H1 (cell line): ENCODE measurements at regions not wholly inside any gene's neighbourhood (a gene's known extent, or its start where the extent isn't known, plus 50 kb on each side); places are given as distances from the start of the nearest gene placed in this dataset.

Experiments used
- CTCF ChIA-PET: fragments of 300-600 bp; sonication (Branson Sonifier 250); formaldehyde crosslinking; loops from one replicate; lab custom pipeline; 2021; ENCODE audit not compliant: partially characterized antibody; lab: Charles Lee
- POLR2A ChIA-PET: fragments of 300-600 bp; sonication (Branson Sonifier 250); formaldehyde crosslinking; loops from one replicate; lab custom pipeline; 2021; ENCODE audit warnings: inconsistent platforms; ENCODE audit not compliant: partially characterized antibody; lab: Charles Lee
- DNase-seq, 2 experiments: peaks; one replicate each; pipeline versions ENCODE4 v3.0.0 to v3.0.0-alpha.2; 2010 to 2022; ENCODE audit warnings: low spot score in 2 of 2, low read depth in 1 of 2, mixed read lengths in 1 of 2
- FAIRE-seq: peaks from 2 replicates; lab custom pipeline; 2011; peaks lifted over from hg19 to GRCh38; lab: Jason Lieb, UNC
- H2AFZ ChIP-seq: 2 replicates; pipeline ENCODE4 v1.8.1; 2012; ENCODE audit warnings: low read length, inconsistent platforms
- H2AK5ac ChIP-seq: 2 replicates; pipeline ENCODE4 v1.6.1; 2013; ENCODE audit warnings: low read depth, low read length
- H2BK120ac ChIP-seq: replicated peaks from 2 replicates; pipeline ENCODE3; 2013; ENCODE audit warnings: low read depth, low read length, inconsistent platforms
- H2BK12ac ChIP-seq: 2 replicates; pipeline ENCODE4 v1.6.1; 2013; ENCODE audit warnings: low read depth, low read length
- H2BK15ac ChIP-seq: 2 replicates; pipeline ENCODE4 v1.6.1; 2013; ENCODE audit warnings: low read length
- H2BK20ac ChIP-seq: 2 replicates; pipeline ENCODE4 v1.6.1; 2013; ENCODE audit warnings: low read length
- H2BK5ac ChIP-seq: 2 replicates; pipeline ENCODE4 v1.6.1; 2013; ENCODE audit warnings: low read depth, low read length
- H3K14ac ChIP-seq: 2 replicates; pipeline ENCODE4 v1.6.1; 2013; ENCODE audit warnings: inconsistent platforms; ENCODE audit not compliant: insufficient read length
- H3K18ac ChIP-seq: 2 replicates; pipeline ENCODE4 v1.6.1; 2013; ENCODE audit warnings: low read length; ENCODE audit errors: extremely low read depth
- H3K23ac ChIP-seq: 2 replicates; pipeline ENCODE4 v1.6.1; 2013; ENCODE audit warnings: inconsistent platforms; ENCODE audit not compliant: insufficient read length
- H3K23me2 ChIP-seq: 2 replicates; pipeline ENCODE4 v1.6.1; 2013; ENCODE audit warnings: low read depth, low read length
- H3K27ac ChIP-seq: 2 replicates; pipeline ENCODE4 v1.6.1; 2011; ENCODE audit warnings: low read depth, low read length, inconsistent platforms
- H3K27me3 ChIP-seq, 4 experiments: replicated peaks in 1 of 4; 1 replicate in 1 of 4; 2 replicates in 3 of 4; pipeline versions ENCODE4 v1.6.1 to v1.8.1; 2011 to 2013; ENCODE audit warnings: low read length in 3 of 4, mild to moderate bottlenecking in 3 of 4, inconsistent platforms in 2 of 4, mixed read lengths in 2 of 4, moderate library complexity in 1 of 4; ENCODE audit not compliant: control insufficient read depth in 3 of 4, insufficient read depth in 3 of 4; ENCODE audit errors: extremely low read depth in 1 of 4
- H3K36me3 ChIP-seq, 4 experiments: 2 replicates each; pipeline versions ENCODE4 v1.6.1 to v1.8.1; 2011 to 2013; ENCODE audit warnings: mild to moderate bottlenecking in 4 of 4, low read length in 3 of 4, moderate library complexity in 2 of 4, control low read depth in 1 of 4, inconsistent platforms in 1 of 4; ENCODE audit not compliant: insufficient read depth in 4 of 4, control insufficient read depth in 2 of 4
- H3K4ac ChIP-seq: replicated peaks from 2 replicates; pipeline ENCODE3; 2013; ENCODE audit warnings: low read length, low read depth, mixed read lengths, inconsistent platforms; ENCODE audit not compliant: insufficient read length
- H3K4me1 ChIP-seq, 4 experiments: replicated peaks in 1 of 4; 1 replicate in 1 of 4; 2 replicates in 3 of 4; pipeline versions ENCODE4 v1.6.1 to v1.8.1; 2011 to 2013; ENCODE audit warnings: low read length in 3 of 4, inconsistent platforms in 2 of 4, mixed read lengths in 1 of 4; ENCODE audit not compliant: insufficient read depth in 4 of 4, control insufficient read depth in 3 of 4
- H3K4me2 ChIP-seq, 2 experiments: 2 replicates each; pipeline versions ENCODE4 v1.6.1 to v1.8.1; 2011 to 2013; ENCODE audit warnings: low read depth in 2 of 2, low read length in 2 of 2, control low read depth in 1 of 2, inconsistent platforms in 1 of 2, mild to moderate bottlenecking in 1 of 2; ENCODE audit not compliant: insufficient read depth in 1 of 2
- H3K4me3 ChIP-seq, 4 experiments: fragments of 200-600, 300-600 bp in 1 of 4; sonication (generic), shearing (Covaris generic), sonication (Bioruptor Twin) in 1 of 4; 2 replicates each; pipeline versions ENCODE4 v1.5.1 to v1.8.1; 2011 to 2016; ENCODE audit warnings: low read length in 4 of 4, low read depth in 3 of 4, control low read depth in 2 of 4, inconsistent platforms in 2 of 4, mild to moderate bottlenecking in 2 of 4, mixed read lengths in 1 of 4, moderate library complexity in 1 of 4; ENCODE audit not compliant: insufficient read depth in 2 of 4; ENCODE audit errors: extremely low read depth in 1 of 4
- H3K56ac ChIP-seq: replicated peaks from 2 replicates; pipeline ENCODE3; 2013; ENCODE audit warnings: low read depth, mild to moderate bottlenecking, mixed read lengths, low read length, inconsistent platforms; ENCODE audit not compliant: insufficient read length
- H3K79me1 ChIP-seq: 2 replicates; pipeline ENCODE4 v1.6.1; 2013; ENCODE audit warnings: low read depth, low read length, control low read depth
- H3K79me2 ChIP-seq, 2 experiments: 2 replicates each; pipeline versions ENCODE4 v1.6.1 to v1.8.1; 2012 to 2013; ENCODE audit warnings: low read length in 2 of 2, mild to moderate bottlenecking in 2 of 2, inconsistent platforms in 1 of 2; ENCODE audit not compliant: insufficient read depth in 2 of 2, control insufficient read depth in 1 of 2
- H3K9ac ChIP-seq, 4 experiments: replicated peaks in 1 of 4; 1 replicate in 1 of 4; 2 replicates in 3 of 4; pipeline versions ENCODE4 v1.6.1 to v1.8.1; 2011 to 2013; ENCODE audit warnings: low read depth in 3 of 4, low read length in 3 of 4, control low read depth in 2 of 4, mild to moderate bottlenecking in 2 of 4, moderate library complexity in 2 of 4, inconsistent platforms in 1 of 4; ENCODE audit errors: extremely low read depth in 1 of 4
- H3K9me3 ChIP-seq, 2 experiments: 2 replicates each; pipeline versions ENCODE4 v1.6.1 to v1.8.1; 2012 to 2013; ENCODE audit warnings: mild to moderate bottlenecking in 2 of 2, moderate library complexity in 2 of 2, control low read depth in 1 of 2, inconsistent platforms in 1 of 2, low read depth in 1 of 2, low read length in 1 of 2, mixed read lengths in 1 of 2; ENCODE audit not compliant: insufficient read depth in 2 of 2
- H4K20me1 ChIP-seq, 2 experiments: replicated peaks in 1 of 2; 2 replicates each; pipeline versions ENCODE3 to v1.8.1; 2011 to 2013; ENCODE audit warnings: inconsistent platforms in 2 of 2, low read length in 2 of 2, mild to moderate bottlenecking in 1 of 2; ENCODE audit not compliant: insufficient read depth in 2 of 2, control insufficient read depth in 1 of 2
- H4K5ac ChIP-seq: 2 replicates; pipeline ENCODE4 v1.6.1; 2013; ENCODE audit warnings: low read length, low read depth, mixed read lengths, inconsistent platforms; ENCODE audit not compliant: insufficient read length
- H4K8ac ChIP-seq: 2 replicates; pipeline ENCODE4 v1.8.0; 2013; ENCODE audit warnings: mild to moderate bottlenecking, moderate library complexity, low read length, inconsistent platforms; ENCODE audit not compliant: insufficient read depth; ENCODE audit errors: extremely low read depth
- H4K91ac ChIP-seq: replicated peaks from 2 replicates; pipeline ENCODE3; 2013; ENCODE audit warnings: low read length, mixed read lengths, inconsistent platforms; ENCODE audit not compliant: insufficient read length
- CBX8 ChIP-seq: fragments of 300-800, 300-1000 bp; sonication (generic); IDR thresholded peaks from 2 replicates; pipeline ENCODE4 v1.7.1; 2016; ENCODE audit warnings: low read depth, low read length, borderline replicate concordance
- CHD2 ChIP-seq: IDR thresholded peaks from 2 replicates; pipeline ENCODE4 v1.6.1; 2012; ENCODE audit warnings: low read length, improper control_type of control experiment
- EGR1 ChIP-seq: IDR thresholded peaks from 2 replicates; pipeline ENCODE4 v1.6.1; 2011; ENCODE audit warnings: low read depth, low read length, borderline replicate concordance
- EZH2 ChIP-seq: fragments of 200-600 bp; sonication (generic); IDR thresholded peaks from 2 replicates; pipeline ENCODE4 v1.7.1; 2012; ENCODE audit warnings: low read depth, mild to moderate bottlenecking, moderate library complexity, low read length, inconsistent platforms; ENCODE audit not compliant: severe bottlenecking
- GTF2F1 ChIP-seq: IDR thresholded peaks from 2 replicates; pipeline ENCODE4 v1.6.1; 2012; ENCODE audit warnings: low read depth, low read length, improper control_type of control experiment, borderline replicate concordance
- KDM1A ChIP-seq: fragments of 200-600, 300-600 bp; sonication (generic); IDR thresholded peaks from 2 replicates; pipeline ENCODE4 v1.7.1; 2016; ENCODE audit warnings: mild to moderate bottlenecking, low read length, borderline replicate concordance
- POLR2A ChIP-seq, 2 experiments: IDR thresholded peaks; 1 replicate in 1 of 2; 2 replicates in 1 of 2; pipeline ENCODE4 v1.6.1; 2011; ENCODE audit warnings: low read depth in 2 of 2, low read length in 2 of 2, mild to moderate bottlenecking in 2 of 2; ENCODE audit errors: control extremely low read depth in 1 of 2
- POLR2AphosphoS5 ChIP-seq: IDR thresholded peaks from 2 replicates; pipeline ENCODE4 v1.6.1; 2011; ENCODE audit warnings: low read depth, low read length
- RNF2 ChIP-seq: fragments of 200-900, 300-1000 bp; sonication (generic); IDR thresholded peaks from 2 replicates; pipeline ENCODE4 v1.7.1; 2016; ENCODE audit warnings: borderline replicate concordance, low read depth, mild to moderate bottlenecking, antibody characterized with exemption, low read length; ENCODE audit not compliant: poor library complexity, severe bottlenecking; ENCODE audit errors: missing control alignments
- SIRT6 ChIP-seq: IDR thresholded peaks from one replicate; pipeline ENCODE4 v1.7.1; 2012; ENCODE audit warnings: low read length, inconsistent platforms
- SP1 ChIP-seq: IDR thresholded peaks from 2 replicates; pipeline ENCODE4 v1.6.1; 2011; ENCODE audit warnings: low read depth, low read length
- SP2 ChIP-seq: IDR thresholded peaks from 2 replicates; pipeline ENCODE4 v1.6.1; 2012; ENCODE audit warnings: mild to moderate bottlenecking, low read length, inconsistent platforms
- SP4 ChIP-seq: IDR thresholded peaks from 2 replicates; pipeline ENCODE4 v1.6.1; 2012; ENCODE audit warnings: low read length, inconsistent platforms
- TEAD4 ChIP-seq: IDR thresholded peaks from 2 replicates; pipeline ENCODE4 v1.6.1; 2012; ENCODE audit warnings: low read depth, low read length, inconsistent platforms, mixed read lengths
- WGBS, 2 experiments: shearing (Covaris generic) in 1 of 2; methylation state at CpG; one replicate each; pipeline versions ENCODE4 v1.1.6 to v1.1.7; 2013 to 2015; ENCODE audit warnings: low lambda C conversion rate in 2 of 2, mixed read lengths in 2 of 2, inconsistent platforms in 1 of 2, low coverage in 1 of 2, missing lambda C conversion rate in 1 of 2; ENCODE audit not compliant: insufficient replicate concordance in 2 of 2, insufficient coverage in 1 of 2, insufficient read length in 1 of 2; ENCODE audit errors: extremely low coverage in 1 of 2, missing lambda C conversion rate in 1 of 2; 5-methylcytosine and 5-hydroxymethylcytosine counted together
- TF ChIP-seq, protein P1 (sequence below): IDR thresholded peaks from 2 replicates; pipeline ENCODE4 v1.6.1; 2012; ENCODE audit warnings: inconsistent platforms

DNA sequence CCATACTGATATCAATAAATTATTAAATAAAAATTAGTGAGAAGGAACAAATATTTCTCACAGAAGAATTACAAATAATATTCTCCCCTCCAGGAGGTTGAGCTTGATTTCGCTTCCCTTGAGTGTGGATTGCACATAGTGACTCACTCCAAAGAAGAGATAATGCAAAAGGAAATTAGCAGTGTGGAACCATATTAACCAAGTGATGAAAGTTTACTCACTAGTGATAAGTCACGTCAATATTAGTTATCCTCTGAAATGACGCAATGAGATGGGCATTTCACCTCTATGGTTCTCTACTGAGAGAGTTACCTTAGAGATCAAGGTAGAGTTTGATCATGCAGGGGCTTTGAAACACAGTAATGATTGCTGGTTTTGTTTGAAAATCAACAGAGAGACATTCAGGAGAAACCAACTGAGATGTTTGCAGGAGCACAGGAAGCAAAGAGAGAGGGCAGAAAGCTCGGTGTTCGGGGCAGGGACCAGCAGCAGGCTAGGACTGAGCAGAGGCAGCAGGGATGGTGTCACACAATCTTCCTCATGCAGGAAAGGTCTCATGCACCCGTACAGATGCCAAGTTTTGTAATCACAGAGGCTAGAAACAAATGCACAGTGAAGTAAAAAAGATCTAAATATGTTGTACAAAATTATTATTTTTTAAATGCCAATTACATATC is 634.5 kb downstream of the QKI start:
- Histone ChIP-seq H2BK5ac (no peak overlapping the region), H2BK15ac (no peak overlapping the region), H3K27ac (no peak overlapping the region), H3K9ac (no peak overlapping the region), H3K9me3 (no peaks in the 10 kb centered on the region), H3K4me1 (no peaks in the 10 kb centered on the region), H2AFZ (no peak overlapping the region), H3K36me3 (no peaks in the 10 kb centered on the region), H2BK12ac (no peak overlapping the region), H3K56ac (no peak overlapping the region), H3K4ac (no peak overlapping the region), H4K8ac (no peak overlapping the region), H3K79me1 (no peaks in the 10 kb centered on the region), H3K23ac (no peak overlapping the region), H4K91ac (no peak overlapping the region), H3K4me2 (no peak overlapping the region), H3K23me2 (no peaks in the 10 kb centered on the region), H2BK20ac (no peak overlapping the region), H2BK120ac (no peak overlapping the region), H4K20me1 (no peaks in the 10 kb centered on the region), H3K14ac (no peak overlapping the region), H3K27me3 (no peaks in the 10 kb centered on the region), H2AK5ac (no peak overlapping the region), H4K5ac (no peak overlapping the region), H3K4me3 (no peak overlapping the region), H3K18ac (no peak overlapping the region), H3K79me2 (no peaks in the 10 kb centered on the region)
- POLR2A ChIA-PET: no interaction called here
- CTCF ChIA-PET: no interaction called here
- 89% methylated on average over 6 of the region's 6 CpGs; no CpG with 5 or more reads in 1 of the 2 experiments for WGBS, 2 experiments
- no peak for FAIRE-seq
- no peak for DNase-seq
- TF ChIP-seq EZH2 (no peak), SP1 (no peak), KDM1A (no peak), EGR1 (no peak), GTF2F1 (no peak), SP4 (no peak), TEAD4 (no peak), POLR2AphosphoS5 (no peak), RNF2 (no peak), POLR2A (IDR thresholded peaks at IDR 0.05; ENCODE audit: control extremely low read depth in 1 of 2, low read depth in 2 of 2, low read length in 2 of 2) (no peak), SIRT6 (no peak), CHD2 (no peak), CBX8 (no peak), SP2 (no peak)
- TF ChIP-seq, protein P1, sequence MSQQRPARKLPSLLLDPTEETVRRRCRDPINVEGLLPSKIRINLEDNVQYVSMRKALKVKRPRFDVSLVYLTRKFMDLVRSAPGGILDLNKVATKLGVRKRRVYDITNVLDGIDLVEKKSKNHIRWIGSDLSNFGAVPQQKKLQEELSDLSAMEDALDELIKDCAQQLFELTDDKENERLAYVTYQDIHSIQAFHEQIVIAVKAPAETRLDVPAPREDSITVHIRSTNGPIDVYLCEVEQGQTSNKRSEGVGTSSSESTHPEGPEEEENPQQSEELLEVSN: no peak
